ENCODE measurements at regions not wholly inside any gene's neighbourhood (a gene's known extent, or its start where the extent isn't known, plus 50 kb on each side); places are given as distances from the start of the nearest gene placed in this dataset.
"Not testable (repeated sequence)": the region's sequence is repeated elsewhere in the genome, so short reads cannot be mapped to it uniquely, and the experiment has no call there.

DNA sequence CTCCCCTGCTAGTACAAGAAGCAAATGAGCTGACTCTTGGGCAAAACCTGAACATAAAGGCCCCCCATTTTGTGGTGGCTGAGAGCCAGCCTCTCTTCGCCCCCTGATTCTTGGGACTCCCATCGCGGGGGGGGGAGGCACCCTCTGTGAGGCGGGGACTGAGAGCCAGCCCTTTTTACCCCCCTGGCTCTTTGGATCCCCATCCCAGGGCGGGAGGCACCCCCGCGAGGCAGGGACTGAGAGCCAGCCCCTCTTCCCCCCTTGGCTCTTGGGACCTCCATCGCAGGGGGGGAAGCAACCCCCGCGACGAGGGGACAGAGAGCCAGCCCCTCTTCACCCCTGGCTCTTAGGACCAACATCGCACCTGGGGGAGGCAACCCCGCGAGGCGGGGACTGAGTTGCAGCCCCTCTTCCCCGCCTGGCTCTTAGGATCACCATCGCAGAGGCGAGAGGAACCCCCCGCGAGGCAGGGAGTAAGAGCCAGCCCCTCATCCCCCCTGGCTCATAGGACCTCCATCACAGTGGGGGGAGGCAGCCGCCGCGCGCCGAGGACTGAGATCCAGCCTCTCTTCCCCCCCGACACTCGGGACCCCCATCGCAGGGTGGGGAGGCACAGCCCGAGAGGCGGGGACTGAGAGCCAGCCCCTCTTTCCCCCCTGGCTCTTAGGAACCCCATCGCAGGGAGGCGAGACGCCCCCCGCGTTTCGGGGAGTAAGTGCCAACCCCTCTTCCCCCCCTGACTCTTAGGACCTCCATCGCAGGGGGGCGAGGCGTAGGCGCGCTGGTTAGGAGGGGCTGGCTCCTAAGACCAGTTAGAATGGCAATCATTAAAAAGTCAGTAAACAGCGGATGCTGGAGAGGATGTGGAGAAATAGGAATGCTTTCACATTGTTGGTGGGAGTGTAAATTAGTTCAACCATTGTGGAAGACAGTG is 2428.4 kb upstream of the PCDH20 start:
- ChIA-PET CTCF (no interaction called here), POLR2A (ENCODE audit: low non-redundant PET) (no interaction called here)
- H3K27ac ChIP-seq, result no peak overlapping the region
- TF ChIP-seq CTCF (conservative IDR thresholded peaks at IDR 0.05; ENCODE audit: low read depth), result no peak
- no peak for DNase-seq (ENCODE audit: low spot score)

DNA sequence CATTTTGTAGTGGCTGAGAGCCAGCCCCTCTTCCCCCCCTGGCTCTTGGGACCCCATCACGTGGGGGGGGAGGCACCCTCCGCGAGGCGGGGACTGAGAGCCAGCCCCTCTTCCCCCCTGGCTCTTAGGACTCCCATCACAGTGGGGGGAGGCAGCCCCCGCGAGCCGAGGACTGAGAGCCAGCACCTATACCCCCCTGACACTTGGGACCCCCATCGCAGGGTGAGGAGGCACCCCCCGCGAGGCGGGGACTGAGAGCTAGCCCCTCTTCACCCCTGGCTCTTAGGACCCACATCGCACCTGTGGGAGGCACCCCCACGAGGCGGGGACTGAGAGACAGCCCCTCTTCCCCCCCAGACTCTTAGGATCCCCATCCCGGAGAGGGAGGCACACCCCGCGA is 2426.5 kb upstream of the PCDH20 start:
- no peak for DNase-seq (ENCODE audit: low spot score)
- ChIA-PET POLR2A (ENCODE audit: low non-redundant PET) (no interaction called here), CTCF (no interaction called here)
- no peak overlapping the region for H3K27ac ChIP-seq
- TF ChIP-seq CTCF (conservative IDR thresholded peaks at IDR 0.05; ENCODE audit: low read depth), result no peak

DNA sequence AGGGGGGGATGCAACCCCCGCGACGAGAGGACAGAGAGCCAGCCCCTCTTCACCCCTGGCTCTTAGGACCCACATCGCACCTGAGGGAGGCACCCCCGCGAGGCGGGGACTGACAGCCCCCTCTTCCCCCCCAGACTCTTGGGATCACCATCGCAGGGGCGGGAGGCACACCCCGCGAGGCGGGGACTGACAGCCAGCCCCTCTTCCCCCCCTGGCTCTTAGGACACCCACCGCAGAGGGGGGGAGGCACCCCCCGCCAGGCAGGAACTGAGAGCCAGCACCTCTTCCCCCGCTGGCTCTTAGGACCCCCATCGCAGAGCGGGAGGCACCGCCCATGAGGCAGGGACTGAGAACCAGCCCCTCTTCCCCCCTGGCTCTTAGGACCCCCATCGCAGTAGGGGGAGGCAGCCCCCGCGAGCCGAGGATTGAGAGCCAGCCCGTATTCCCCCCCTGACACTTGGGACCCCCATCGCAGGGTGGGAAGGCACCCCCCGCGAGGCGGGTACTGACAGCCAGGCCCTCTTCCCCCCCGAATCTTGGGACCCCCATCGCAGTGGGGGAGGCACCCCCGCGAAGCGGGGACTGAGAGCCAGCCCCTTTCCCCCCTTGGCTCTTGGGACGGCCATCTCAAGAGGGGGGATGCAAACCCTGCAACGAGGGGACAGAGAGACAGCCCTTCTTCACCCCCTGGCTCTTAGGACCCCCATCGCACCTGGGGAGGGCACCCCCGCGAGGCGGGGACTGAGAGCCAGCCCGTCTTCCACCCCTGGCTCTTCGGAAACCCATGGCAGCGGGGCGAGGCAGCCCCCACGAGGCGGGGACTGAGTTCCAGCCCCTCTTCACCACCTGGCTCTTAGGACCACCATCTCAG is 2425.1 kb upstream of the PCDH20 start:
- ChIA-PET CTCF (no interaction called here), POLR2A (ENCODE audit: low non-redundant PET) (no interaction called here)
- no peak overlapping the region for H3K27ac ChIP-seq
- TF ChIP-seq CTCF (conservative IDR thresholded peaks at IDR 0.05; ENCODE audit: low read depth), result no peak
- no peak for DNase-seq (ENCODE audit: low spot score)

GRCh38 chr13:63838366-63839110 is 2422.9 kb upstream of the PCDH20 start:
- ChIA-PET CTCF (no interaction called here), POLR2A (ENCODE audit: low non-redundant PET) (no interaction called here)
- no peak for DNase-seq (ENCODE audit: low spot score)
- no peak for TF ChIP-seq CTCF (conservative IDR thresholded peaks at IDR 0.05; ENCODE audit: low read depth)
- H3K27ac ChIP-seq, result no peak overlapping the region

GRCh38 chr13:63837701-63838100 is 2422.1 kb upstream of the PCDH20 start:
- CTCF ChIA-PET, result not testable (repeated sequence)

GRCh38 chr13:63829609-63830008 is 2414.0 kb upstream of the PCDH20 start:
- H3K27ac ChIP-seq; DNase-seq (ENCODE audit: low spot score); CTCF ChIA-PET; POLR2A ChIA-PET (ENCODE audit: low non-redundant PET): not testable (repeated sequence)

More at GRCh38 chr13:63837701-63838100, 2422.1 kb upstream of the PCDH20 start:
- H3K27ac ChIP-seq; POLR2A ChIA-PET (ENCODE audit: low non-redundant PET); DNase-seq (ENCODE audit: low spot score): not testable (repeated sequence)

GRCh38 chr13:63821785-63822184 is 2406.1 kb upstream of the PCDH20 start:
- POLR2A ChIA-PET (ENCODE audit: low non-redundant PET); CTCF ChIA-PET; H3K27ac ChIP-seq; DNase-seq (ENCODE audit: low spot score): not testable (repeated sequence)

DNA sequence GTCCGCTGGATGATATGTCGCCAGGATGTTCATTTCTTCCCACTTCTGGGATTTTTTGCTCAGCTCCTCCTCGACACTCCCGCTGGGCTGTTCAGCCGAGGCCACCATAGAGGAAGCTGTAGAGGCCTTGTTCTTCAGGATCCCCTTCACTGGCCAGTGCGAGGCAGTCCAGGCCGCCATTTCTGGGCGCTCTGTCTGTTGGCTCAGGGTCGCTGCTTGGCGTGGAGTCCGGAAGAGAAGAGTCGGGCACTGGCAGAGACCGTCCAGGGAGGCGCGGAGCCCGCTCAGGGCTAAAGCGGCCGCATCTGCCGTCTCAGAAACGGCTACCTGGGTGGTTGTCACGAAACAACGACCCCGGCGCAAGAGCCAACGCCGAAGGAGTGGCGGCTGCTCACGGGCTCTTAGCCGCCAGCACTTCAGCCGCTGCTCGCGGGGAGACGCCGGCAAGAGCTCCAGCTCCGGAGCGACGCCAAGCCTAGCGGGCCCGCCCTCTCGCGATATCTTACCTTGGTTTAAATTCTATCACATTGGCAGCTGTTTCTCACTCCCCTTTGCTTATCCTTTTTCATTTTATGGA is 2395.9 kb upstream of the PCDH20 start:
- CTCF ChIA-PET; DNase-seq (ENCODE audit: low spot score); POLR2A ChIA-PET (ENCODE audit: low non-redundant PET); H3K27ac ChIP-seq: not testable (repeated sequence)

DNA sequence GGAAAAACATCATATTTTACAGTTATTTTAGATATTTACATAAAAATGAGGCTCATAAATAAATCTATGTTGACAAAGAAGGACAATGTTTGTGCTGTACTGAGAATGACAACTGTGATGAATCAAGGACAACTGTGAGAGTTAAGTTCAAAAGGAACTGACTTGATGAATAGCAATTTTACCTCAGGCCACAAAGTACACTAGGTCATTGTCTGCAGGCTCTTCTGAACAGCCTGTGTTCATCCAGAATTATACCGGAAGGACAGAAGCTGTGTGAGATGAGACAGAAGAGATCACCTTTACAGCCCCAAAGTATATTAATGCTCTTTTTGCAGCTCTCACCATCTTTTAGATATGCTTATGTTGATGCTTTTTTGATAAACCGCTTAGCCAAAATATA is 2375.5 kb upstream of the PCDH20 start:
- H3K27ac ChIP-seq; POLR2A ChIA-PET (ENCODE audit: low non-redundant PET); CTCF ChIA-PET; DNase-seq (ENCODE audit: low spot score): not testable (repeated sequence)
